ENCODE measurements at regions not wholly inside any gene's neighbourhood (a gene's known extent, or its start where the extent isn't known, plus 50 kb on each side); places are given as distances from the start of the nearest gene placed in this dataset.
"Not testable (repeated sequence)": the region's sequence is repeated elsewhere in the genome, so short reads cannot be mapped to it uniquely, and the experiment has no call there.

DNA sequence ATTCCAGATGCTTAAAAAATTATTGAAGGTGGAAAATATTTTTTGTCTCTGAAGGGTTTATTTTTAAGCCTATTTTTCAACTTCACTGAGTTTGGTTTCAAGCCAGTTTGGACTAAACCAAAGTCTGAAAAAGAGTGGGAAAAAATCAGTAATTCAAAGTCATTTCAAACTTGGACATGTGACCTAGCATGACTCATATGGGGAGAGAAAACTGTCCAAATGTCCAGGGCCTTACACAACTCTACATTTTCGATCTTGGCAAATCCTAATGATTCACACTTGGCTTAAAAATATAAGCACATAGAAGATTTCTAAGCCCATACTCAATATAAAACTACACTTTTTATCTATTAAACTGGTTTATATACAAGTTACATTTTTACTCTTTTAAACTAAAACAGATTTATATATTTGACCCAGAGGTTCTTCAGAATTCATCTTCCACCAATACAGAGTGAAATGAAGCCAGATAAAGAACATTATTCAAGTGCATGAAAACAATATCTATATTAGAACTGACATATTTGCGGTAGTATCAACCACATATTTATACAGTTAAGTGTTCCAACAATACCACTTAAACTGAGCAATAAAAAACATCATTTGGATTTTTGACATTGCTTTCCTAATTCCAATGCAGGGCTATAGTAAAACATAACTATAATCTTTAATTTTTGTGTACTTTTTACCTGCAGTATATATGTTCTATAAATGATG is 110.3 kb upstream of the TCF21 start:
- TF ChIP-seq, protein P1, sequence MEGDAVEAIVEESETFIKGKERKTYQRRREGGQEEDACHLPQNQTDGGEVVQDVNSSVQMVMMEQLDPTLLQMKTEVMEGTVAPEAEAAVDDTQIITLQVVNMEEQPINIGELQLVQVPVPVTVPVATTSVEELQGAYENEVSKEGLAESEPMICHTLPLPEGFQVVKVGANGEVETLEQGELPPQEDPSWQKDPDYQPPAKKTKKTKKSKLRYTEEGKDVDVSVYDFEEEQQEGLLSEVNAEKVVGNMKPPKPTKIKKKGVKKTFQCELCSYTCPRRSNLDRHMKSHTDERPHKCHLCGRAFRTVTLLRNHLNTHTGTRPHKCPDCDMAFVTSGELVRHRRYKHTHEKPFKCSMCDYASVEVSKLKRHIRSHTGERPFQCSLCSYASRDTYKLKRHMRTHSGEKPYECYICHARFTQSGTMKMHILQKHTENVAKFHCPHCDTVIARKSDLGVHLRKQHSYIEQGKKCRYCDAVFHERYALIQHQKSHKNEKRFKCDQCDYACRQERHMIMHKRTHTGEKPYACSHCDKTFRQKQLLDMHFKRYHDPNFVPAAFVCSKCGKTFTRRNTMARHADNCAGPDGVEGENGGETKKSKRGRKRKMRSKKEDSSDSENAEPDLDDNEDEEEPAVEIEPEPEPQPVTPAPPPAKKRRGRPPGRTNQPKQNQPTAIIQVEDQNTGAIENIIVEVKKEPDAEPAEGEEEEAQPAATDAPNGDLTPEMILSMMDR (IDR thresholded peaks at IDR 0.05; ENCODE audit: low read depth, low read length), result no peak
- H3K4me3 ChIP-seq (ENCODE audit: low read depth, low read length), result no peak overlapping the region

DNA sequence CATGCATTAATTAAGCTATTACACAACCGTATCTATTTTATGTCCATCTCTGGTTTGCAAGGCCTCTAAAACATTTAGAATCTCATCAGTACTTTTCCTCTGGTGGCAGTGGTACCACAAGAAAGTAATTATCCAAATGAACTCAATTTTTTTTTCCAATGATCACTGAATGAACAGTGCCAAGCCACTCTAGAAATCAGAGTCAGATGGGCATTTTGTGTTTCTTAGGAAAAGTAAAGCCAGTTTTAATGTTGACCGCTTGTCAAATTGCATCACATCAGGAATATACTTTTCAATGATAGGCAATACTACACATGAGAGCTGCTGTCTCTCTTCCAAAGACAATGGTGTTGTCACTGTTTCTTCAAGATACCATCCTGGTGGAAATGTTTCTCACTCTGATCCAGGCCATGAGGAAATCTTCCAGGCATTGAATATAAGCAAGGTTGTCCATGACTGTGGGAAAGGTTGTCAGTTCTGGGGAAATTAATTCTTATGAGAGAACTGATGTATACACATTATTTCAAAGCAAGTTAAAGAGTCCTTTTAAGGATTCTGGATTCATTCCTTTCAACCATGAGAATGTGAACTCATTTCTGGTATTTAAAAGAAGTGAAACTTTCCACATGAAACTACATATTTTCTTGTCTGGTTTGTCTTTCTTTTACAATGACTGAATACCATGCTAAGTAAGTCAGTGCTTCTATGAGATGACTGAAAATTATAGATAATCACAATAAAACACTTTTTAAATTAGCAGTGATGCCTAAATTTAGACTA is 108.8 kb upstream of the TCF21 start:
- H3K4me3 ChIP-seq (ENCODE audit: low read depth, low read length), result no peak overlapping the region
- TF ChIP-seq, protein P1 (IDR thresholded peaks at IDR 0.05; ENCODE audit: low read depth, low read length), result no peak

DNA sequence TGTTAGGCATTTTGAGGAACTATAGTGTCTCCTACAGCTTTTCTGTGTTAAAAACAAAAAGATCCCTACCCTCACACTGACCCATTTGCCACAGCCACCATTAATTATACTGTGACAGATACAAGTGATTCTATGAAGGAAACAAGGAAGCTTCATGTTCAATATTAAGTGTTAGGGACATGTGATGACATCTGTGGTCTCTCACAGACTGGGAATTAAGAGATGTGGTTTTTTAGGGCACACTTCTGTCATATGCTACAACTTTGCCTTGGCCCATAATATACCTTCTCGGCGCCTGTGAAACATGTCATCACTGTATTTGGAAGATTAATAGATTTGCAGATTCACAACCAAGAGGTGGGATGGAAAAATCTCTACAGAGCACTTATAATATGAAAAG is 102.9 kb upstream of the TCF21 start:
- TF ChIP-seq, protein P1 (IDR thresholded peaks at IDR 0.05; ENCODE audit: low read depth, low read length), result no peak
- H3K4me3 ChIP-seq (ENCODE audit: low read depth, low read length), result no peak overlapping the region

DNA sequence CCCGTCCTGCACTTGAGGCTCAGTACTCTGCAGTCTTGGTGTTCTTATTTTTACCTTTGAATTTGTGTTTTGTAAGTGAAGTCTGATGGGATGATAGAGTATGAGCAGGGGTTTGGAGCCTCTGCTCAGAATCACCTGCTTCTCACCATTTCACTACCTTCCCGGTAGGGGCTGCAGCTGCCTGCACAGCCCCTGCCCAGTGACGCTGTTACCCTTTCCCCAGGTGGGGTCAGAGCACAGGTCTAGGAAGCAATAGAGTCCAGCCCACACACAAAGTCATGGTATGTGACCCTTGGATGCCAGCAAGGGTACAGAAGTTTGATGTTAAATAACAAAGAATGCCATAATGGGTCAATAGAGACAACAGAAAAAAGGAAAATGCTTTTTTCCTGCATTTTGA is 101.8 kb upstream of the TCF21 start:
- H3K4me3 ChIP-seq (ENCODE audit: low read depth, low read length), result no peak overlapping the region
- TF ChIP-seq, protein P1 (IDR thresholded peaks at IDR 0.05; ENCODE audit: low read depth, low read length), result no peak

DNA sequence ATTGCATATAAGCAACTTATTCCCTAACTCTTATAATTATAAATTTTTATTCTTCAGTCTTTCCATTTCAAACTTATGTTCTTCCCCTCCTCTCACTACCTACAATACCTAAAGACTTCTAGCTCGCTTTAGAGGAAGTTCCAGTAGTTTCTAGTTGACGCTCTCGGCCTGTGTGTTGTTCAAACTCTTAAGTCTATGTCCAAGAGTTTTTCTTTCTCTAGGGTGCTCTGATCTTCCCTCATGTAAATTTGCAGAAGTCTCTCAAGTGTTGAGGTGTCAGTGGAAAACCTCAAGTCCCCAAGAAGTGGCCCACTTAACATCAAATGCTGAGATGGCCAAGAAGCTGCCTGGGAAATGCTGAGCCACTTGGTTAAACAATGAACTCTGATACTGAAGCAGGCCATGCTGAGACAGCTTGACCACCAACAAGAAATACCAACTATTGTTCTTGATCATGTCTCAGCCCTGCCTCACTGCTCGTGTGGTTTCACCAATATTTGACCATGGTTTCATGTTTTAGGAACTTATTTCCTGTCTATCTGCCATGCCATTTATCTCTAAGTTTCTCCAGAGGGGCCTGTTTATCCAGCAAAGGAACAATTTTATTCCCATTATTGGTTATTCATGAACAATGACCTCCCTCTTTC is 100.9 kb upstream of the TCF21 start:
- TF ChIP-seq, protein P1 (IDR thresholded peaks at IDR 0.05; ENCODE audit: low read depth, low read length), result no peak
- no peak overlapping the region for H3K4me3 ChIP-seq (ENCODE audit: low read depth, low read length)

DNA sequence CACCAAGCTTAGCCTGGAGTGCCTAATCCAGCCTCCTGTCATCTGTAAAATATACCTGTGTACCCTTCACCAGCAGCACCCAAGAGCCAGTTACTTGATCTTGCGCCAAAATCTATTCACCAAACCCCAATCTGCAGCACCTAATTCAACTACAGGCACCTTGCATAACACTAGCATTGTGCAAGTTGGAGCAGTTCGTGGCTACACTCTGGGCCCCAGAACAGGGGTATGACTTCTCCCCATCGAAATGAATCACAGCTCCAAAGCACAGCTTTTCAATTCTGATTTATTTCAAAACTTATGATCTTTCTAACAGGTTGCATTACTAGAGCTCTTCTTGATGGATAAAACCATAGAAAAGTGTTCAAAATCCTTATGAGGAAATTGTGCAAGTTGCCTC is 100.4 kb upstream of the TCF21 start:
- TF ChIP-seq, protein P1 (IDR thresholded peaks at IDR 0.05; ENCODE audit: low read depth, low read length), result no peak
- no peak overlapping the region for H3K4me3 ChIP-seq (ENCODE audit: low read depth, low read length)

DNA sequence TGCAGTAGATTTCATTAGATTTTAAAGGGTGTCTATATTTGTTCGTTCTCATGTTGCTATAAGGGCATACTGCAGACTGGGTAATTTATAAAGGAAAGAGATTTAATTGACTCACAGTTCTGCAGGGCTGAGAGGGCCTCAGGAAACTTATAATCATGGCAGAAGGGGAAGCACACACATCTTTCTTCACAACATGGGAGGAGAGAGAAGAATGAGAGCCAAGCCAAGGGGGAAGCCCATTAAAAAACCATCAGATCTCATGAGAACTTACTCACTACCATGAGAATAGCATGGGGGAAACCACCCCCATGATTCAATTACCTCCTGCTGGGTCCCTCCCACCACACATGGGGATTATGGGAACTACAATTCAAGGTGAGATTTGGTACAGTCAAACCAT is 99.5 kb upstream of the TCF21 start:
- H3K4me3 ChIP-seq (ENCODE audit: low read depth, low read length), result not testable (repeated sequence)

DNA sequence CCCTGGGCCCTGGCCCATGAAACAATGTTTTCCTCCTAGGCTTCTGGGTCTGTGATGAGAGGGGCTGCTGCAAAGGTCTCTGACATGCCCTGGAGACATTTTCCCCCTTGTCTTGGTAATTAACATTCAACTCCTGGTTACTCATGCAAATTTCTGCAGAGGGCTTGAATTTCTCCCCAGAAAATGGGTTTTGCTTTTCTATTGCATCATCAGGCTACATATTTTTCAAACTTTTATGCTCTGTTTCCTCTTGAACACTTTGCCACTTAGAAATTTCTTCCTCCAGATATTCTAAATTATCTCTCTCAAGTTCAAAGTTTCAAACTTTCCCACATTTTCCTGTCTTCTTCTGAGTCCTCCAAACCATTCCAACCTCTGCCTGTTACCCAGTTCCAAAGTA is 98.2 kb upstream of the TCF21 start:
- not testable (repeated sequence) for H3K4me3 ChIP-seq (ENCODE audit: low read depth, low read length)

DNA sequence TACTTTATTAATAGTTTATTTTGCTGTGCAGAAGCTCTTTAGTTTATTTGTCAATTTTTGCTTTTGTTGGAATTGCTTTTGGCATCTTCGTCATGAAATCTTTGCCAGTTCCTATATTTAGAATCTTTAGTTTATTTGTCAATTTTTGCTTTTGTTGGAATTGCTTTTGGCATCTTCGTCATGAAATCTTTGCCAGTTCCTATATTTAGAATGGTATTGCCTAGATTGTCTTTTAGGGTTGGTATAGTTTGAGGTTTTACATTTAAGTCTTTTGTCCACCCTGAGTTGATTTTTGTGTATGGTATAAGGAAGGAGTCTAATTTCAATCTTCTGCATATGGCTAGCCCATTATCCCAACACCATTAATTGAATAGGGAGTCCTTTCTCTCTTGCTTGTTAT is 93.9 kb upstream of the TCF21 start:
- not testable (repeated sequence) for H3K4me3 ChIP-seq (ENCODE audit: low read depth, low read length)

All from WI38 (cell line).